HG02763 (cell line): ENCODE measurements at regions not wholly inside any gene's neighbourhood (a gene's known extent, or its start where the extent isn't known, plus 50 kb on each side); places are given as distances from the start of the nearest gene placed in this dataset.

Source experiments
- ATAC-seq: cut with Tn5 transposase; IDR thresholded peaks from one replicate; pipeline ENCODE4 v1.9.1; 2021; ENCODE audit warnings: mild to moderate bottlenecking, moderate library complexity; ENCODE audit not compliant: unreplicated experiment

DNA sequence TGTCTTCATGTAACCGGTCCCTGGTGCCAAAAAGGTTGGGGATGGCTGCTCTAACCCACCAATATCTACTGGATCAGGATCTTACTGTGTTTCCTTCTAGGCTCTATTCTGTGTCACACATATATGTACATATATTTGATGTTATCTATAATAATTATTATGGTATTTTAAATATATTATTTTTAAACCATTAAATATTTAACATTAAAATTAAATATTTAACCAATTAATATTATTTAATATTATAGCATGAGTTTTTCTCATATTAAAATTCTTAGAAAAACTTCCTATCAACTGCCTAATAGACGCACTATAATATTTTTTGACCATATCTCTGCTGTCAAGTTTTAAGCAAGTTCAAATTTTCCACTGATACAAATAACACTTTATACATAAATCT, 196.9 kb upstream of the PLET1 start:
- no peak for ATAC-seq

GRCh38 chr11:112459001-112459400, 198.3 kb upstream of the PLET1 start:
- ATAC-seq, result no peak

DNA sequence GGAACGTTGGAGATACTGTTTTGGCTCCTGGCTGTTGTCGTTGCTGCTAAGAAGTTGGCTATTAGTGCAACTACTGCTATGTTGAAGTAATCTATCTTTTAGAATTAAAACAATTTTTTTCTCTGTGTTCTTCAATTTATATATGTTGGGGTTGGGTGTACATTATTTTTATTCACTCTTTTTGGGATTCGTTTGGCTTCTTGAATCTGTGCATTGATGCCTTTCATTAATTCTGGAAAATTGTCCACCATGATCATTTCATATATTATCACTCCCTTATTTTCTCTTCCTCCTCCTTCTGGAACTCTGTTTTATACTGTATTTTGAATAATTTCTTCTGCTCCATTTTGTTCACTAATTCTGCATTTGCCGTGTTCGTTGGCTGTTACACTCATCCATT, 199.5 kb upstream of the PLET1 start:
- ATAC-seq, result no peak

DNA sequence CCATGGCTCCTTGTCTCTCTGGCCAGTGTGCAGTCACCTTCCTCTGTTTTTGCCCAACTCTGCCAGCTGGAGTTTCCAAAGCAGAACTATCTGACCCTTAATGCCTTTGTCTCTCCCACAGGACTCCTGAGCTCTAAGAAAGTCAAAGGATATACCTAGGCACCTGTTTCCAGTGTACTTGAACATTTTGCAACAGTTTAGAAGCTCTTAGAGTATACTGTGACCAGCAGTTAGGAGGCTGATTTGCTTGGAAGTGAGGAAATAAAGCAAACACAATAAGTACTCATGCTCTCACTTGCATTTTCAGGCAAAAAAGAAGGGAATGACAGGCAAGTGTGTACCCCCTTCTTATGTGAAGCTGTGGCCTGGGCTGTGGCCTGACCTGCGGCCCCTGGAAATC, 204.3 kb upstream of the PLET1 start:
- no peak for ATAC-seq

DNA sequence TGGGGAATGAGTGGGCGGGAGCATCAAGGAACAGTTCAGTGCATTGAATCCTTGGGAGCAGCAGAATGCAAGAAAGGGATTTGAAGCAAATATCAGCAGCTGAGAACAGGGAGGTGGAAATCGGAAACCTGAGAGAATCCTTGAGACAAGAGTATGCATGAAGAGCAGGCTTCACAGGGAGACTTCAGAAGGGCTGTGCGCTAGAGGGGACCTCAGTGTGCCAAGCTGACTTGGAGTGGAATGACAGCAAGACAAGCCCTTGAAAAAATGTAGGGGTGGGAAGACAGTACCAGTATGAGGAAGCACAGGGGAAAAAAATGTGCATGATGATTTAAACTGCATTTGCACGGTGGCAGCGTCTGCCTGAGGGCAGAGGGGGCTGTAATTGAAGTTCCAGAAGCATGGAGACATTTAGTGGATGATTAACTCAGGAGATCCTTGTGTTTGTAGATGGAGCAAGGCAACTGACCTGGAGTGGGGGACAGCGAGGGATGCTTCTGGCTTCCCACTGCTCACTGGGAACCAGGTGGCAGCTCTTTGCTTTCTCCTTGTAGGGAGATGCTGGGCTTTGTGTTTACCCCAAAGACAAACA, 204.9 kb upstream of the PLET1 start:
- no peak for ATAC-seq

DNA sequence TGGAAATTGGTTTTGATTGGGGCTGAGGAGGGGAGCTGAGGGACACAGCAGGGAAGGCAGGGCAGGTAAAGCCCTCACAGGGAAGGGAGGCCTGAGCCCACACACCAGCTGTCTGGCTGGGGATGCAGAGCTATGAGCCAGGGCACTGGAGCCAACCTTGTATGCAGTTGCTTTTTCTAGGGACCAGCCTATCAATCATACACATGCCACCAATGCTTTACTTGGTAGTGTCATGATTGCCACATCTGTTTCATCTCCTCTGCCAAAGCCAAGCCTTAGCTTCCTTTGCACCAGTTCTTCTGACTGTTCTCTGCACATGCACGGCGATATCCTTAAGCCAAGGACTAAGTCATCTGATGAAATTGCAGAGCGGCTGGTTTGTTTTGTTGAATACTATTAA, 207.1 kb upstream of the PLET1 start:
- no peak for ATAC-seq

- no peak for ATAC-seq
These were observed 208.7 kb upstream of the PLET1 start for GRCh38 chr11:112469376-112469775.

- no peak for ATAC-seq
These were observed 209.7 kb upstream of the PLET1 start for GRCh38 chr11:112470355-112470754.

DNA sequence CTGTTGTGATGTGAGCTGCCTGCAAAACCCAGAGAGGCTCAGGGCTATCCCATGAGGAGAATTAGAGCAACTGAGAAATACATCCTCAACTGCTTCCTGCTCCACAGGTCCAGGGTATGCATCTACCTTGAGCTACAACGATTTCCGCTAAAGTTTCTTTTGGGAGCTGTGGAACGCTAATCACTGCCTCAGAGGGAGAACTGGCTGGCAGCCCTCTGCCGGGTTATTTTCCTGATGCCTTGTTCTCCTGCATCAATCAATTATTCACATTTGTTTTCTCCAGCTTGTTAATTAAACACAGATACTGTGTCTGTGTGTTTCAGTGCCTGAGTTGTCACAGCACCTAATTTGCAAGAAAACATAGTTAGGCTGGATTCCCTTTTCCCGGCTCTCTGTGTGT, 211.1 kb upstream of the PLET1 start:
- no peak for ATAC-seq

- no peak for ATAC-seq
These were observed 216.5 kb upstream of the PLET1 start for GRCh38 chr11:112477152-112477551.

DNA sequence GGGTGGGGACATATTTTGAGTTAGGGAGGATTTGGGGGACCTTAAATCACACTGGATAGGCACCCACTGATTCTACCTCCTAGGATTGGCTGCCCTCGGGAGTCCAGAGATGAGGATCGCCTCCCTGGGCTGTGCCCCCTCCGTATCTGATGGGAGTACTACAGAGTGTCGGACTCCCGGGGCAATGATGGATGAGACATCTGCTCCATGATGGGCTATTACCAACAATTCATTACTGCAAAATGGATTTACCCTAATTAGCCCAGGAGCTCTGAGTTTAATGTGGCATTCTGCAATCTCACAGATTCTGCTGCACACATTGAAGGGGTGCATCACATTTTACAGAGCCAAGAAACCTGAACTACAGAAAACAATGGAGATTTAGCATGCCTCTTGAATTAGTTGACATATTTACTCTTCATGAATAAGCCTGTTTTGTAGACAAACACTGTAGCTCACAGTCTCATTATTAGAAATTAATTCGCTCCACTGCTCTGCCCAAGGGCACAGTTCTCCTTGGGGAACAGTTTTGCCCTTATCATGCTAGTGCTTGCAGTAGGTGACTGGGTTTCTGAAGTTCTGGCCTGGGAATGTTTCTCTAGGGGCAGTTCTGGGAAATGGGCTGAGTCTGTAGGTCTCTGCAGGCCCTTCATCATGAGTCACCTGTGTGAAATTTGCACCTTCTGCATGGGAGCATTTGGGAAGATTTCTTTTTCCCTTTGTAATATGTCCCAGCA, 217.1 kb upstream of the PLET1 start:
- ATAC-seq, result no peak

DNA sequence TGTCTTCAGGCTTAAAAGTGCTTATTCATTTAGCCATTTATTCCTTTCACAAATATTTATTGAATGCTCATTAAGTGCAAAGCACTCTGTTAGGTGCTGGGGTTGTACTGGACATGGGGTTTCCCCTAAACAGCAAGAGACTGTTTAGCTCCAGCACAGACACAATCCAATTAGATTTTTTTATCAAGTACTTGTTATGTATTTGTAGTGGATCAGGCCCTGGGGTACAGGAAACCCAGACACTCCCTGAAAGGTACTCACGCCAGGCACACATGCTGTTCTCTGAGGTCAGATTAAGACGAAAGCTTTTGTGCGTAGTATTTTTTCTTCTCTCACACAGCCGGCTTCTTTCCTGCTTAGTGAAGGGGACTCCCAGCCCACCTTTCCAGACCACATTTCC, 218.1 kb upstream of the PLET1 start:
- ATAC-seq, result no peak

DNA sequence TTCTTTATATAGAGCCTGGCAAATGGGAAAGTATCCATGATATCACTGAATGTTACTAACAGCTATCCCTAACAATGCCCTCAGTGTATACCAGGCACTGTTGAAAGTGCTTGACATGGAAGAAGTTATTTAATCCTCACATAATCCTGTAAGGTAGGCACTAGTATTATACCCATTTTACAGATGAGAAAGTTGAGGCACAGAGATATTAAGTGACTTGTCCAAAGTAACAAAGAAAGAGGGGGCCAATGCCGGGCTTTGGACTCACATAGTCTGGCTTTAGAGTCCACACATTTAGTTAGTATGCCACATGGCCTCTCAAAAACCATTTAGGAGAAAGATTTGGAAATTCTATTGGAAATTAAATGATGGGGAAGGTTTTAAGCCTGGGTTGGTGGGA, 220.8 kb upstream of the PLET1 start:
- ATAC-seq, result no peak

DNA sequence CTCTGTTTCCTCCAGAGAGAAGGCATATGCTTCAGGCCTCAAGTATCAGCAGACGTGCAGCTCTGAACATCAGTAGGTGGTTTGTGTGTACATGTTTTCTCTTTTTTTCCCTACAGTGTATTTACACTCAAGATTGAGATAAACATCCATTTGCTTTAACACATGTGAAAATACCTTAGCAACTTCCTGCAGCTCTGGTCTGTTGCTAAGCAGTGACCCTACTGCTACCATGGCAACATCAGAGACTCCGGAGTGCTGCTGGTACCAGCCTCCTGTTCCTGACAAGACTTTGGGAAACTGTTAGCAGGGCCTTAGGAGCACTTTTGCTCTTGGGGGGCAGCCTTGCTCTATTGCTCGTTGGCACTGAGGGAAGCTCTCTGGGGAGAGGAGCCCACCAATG, 221.2 kb upstream of the PLET1 start:
- no peak for ATAC-seq

- ATAC-seq, result no peak
These were observed 224.6 kb upstream of the PLET1 start for GRCh38 chr11:112485280-112485679.

GRCh38 chr11:112497826-112498225, 237.2 kb upstream of the PLET1 start:
- no peak for ATAC-seq

DNA sequence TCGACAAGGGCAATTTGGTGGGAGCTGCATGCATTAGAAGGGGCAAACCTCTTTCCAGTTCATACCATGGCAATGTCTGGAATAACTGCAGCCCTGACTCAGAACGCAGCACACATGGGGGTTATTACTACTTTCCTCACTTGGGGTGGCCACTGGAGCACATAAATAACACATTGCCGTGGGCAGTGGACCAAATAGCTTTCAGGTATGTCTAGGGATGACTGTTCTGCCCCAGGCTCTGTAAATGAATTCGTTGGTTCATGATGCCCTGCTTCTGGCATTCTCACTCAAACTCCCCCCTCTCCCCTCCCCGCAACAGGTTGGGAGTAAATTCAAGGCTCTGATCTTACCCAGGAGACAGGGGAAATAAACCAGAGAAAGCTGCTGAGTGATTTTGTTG, 238.0 kb upstream of the PLET1 start:
- ATAC-seq, result no peak

- no peak for ATAC-seq
These were observed 238.7 kb upstream of the PLET1 start for GRCh38 chr11:112499153-112499880.

DNA sequence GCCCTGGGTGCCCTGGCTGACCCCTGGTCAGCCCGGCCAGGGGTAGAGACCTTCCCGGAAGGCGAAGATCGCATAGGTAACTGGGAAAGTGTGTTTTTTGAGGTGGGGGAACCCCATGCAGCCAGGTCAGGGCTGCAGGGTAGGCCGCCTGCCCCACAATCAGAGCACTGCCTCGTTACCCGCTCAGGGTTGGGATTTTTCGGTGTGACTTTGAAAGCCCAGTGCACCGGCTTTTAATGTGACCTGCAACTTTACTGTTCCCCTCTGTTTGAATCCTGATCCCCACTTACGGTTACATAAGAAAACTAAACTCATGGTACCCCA, 239.2 kb upstream of the PLET1 start:
- no peak for ATAC-seq

DNA sequence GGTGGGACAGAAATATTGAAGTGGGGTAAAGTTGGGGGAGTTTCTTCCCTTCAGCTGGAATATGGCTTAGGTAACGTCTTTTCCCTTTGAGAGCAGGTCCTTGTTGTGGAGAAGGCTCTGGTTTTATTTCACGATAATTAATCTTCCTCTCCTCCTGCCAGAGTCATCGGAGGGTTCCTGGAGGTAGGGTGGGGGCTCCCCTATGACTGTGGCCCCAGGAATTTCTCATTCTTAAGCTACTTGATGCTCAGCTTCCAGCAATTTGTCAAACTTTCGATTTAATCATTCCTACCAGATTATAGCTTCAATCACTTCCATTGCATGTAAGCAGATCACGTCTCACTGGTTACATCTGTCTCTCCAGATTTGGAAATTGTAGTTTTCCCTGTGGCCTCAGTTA, 242.8 kb upstream of the PLET1 start:
- ATAC-seq, result no peak

DNA sequence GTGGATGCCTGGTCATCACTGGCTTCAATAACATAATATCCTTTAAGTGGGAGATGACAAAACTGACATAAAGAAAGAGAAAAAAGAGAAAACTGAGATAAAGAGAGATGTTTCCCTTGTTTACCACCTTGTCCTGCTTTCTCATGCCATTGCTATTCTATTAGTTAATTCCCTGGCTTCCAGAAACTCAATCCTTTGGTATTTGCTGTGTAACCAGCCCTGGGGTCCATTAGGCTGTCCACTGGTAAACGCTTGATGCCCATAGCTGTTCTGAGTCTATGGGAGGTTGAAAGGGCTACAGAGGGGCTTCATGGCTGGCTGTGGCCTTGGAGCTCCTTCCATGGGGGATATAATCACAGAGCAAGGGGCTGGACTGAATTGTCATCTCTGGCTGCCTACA, 243.4 kb upstream of the PLET1 start:
- no peak for ATAC-seq

DNA sequence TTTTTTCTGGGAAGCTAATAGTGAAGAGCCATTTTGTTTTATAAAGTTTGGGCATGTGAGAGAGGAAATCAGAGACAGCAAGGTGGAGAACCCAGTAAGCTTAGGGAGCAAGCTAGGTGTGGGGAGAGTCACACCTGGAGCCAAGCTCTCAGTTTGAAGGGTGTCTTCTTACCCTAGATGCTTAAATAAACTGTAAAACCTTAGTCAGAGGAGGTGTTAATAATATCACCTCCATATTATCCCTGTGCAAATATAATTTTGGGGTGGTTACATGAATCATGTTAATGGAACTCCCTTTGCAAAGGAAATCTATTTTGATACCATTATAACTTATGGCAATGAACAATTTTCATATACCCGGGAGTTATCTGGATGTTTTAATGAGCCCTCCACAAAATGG, 246.2 kb upstream of the PLET1 start:
- ATAC-seq, result no peak
